Kidney (tissue), 13 donors: ENCODE measurements at regions not wholly inside any gene's neighbourhood (a gene's known extent, or its start where the extent isn't known, plus 50 kb on each side); places are given as distances from the start of the nearest gene placed in this dataset.

Experiments
- DNase-seq, 5 donors: peaks; one replicate each; pipeline ENCODE4 v3.0.0-alpha.2; 2013 to 2020
- FAIRE-seq: peaks from 2 replicates; lab custom pipeline; 2012; peaks lifted over from hg19 to GRCh38; lab: Jason Lieb, UNC
- H3K27ac ChIP-seq, 2 donors: one replicate each; pipeline ENCODE4 v1.7.0; 2013; ENCODE audit warnings: low read depth in 2 of 2, low read length in 2 of 2, inconsistent platforms in 1 of 2
- H3K27me3 ChIP-seq: one replicate; pipeline ENCODE4 v1.7.1; 2013; ENCODE audit warnings: low read length, inconsistent platforms; ENCODE audit not compliant: control insufficient read depth, insufficient read depth
- H3K36me3 ChIP-seq, 3 donors: one replicate each; pipeline versions ENCODE4 v1.7.0 to v1.7.1; 2013; ENCODE audit warnings: low read length in 3 of 3, control low read depth in 1 of 3, inconsistent platforms in 1 of 3; ENCODE audit not compliant: insufficient read depth in 3 of 3, control insufficient read depth in 2 of 3
- H3K4me1 ChIP-seq, 3 donors: one replicate each; pipeline versions ENCODE4 v1.7.0 to v1.7.1; 2013; ENCODE audit warnings: low read length in 3 of 3, inconsistent platforms in 1 of 3, low read depth in 1 of 3; ENCODE audit not compliant: control insufficient read depth in 2 of 3, insufficient read depth in 2 of 3
- H3K4me3 ChIP-seq, 3 donors: one replicate each; pipeline versions ENCODE4 v1.7.0 to v1.8.1; 2013; ENCODE audit warnings: low read length in 3 of 3, control low read depth in 1 of 3, inconsistent platforms in 1 of 3
- H3K9ac ChIP-seq, 3 donors: one replicate each; pipeline versions ENCODE4 v1.7.0 to v1.7.1; 2013; ENCODE audit warnings: low read length in 3 of 3, control low read depth in 1 of 3, inconsistent platforms in 1 of 3
- H3K9me3 ChIP-seq, 3 donors: one replicate each; pipeline versions ENCODE4 v1.7.0 to v1.7.1; 2013; ENCODE audit warnings: low read length in 3 of 3, control low read depth in 1 of 3, inconsistent platforms in 1 of 3; ENCODE audit not compliant: control insufficient read depth in 2 of 3, insufficient read depth in 1 of 3
- intact Hi-C: fragments of 100-400 bp; cut with DNase I; formaldehyde crosslinking; loops from one replicate; pipeline ENCODE4 v1.11.1; 2022
- TF ChIP-seq, protein P1 (sequence below): IDR thresholded peaks from 3 replicates; pipeline ENCODE4 v1.5.1; 2012; ENCODE audit warnings: mild to moderate bottlenecking, moderate library complexity, borderline replicate concordance; ENCODE audit not compliant: insufficient read depth; ENCODE audit errors: extremely low read depth
- donor health status: control.
- donor health status: control.
- donor health status: control.
- donor health status: control.
- donor health status: control.
- donor health status: DM: yes; HTN: yes; CAD: no.
- donor health status: Normal renal cell carcinoma (clear cell type).

- Histone ChIP-seq H3K36me3 (no peaks in the 10 kb centered on the region), H3K27me3 (no peaks in the 10 kb centered on the region), H3K4me3 (no peak overlapping the region), H3K9me3 (no peaks in the 10 kb centered on the region), H3K9ac (no peak overlapping the region), H3K27ac (no peak overlapping the region), H3K4me1 (peaks cover 0 to 4% (median 3%) of the 10 kb centered on the region in 3 donors)
- no peak for FAIRE-seq
- intact Hi-C loops, result no loop called here
- no peak for DNase-seq
- TF ChIP-seq, protein P1, sequence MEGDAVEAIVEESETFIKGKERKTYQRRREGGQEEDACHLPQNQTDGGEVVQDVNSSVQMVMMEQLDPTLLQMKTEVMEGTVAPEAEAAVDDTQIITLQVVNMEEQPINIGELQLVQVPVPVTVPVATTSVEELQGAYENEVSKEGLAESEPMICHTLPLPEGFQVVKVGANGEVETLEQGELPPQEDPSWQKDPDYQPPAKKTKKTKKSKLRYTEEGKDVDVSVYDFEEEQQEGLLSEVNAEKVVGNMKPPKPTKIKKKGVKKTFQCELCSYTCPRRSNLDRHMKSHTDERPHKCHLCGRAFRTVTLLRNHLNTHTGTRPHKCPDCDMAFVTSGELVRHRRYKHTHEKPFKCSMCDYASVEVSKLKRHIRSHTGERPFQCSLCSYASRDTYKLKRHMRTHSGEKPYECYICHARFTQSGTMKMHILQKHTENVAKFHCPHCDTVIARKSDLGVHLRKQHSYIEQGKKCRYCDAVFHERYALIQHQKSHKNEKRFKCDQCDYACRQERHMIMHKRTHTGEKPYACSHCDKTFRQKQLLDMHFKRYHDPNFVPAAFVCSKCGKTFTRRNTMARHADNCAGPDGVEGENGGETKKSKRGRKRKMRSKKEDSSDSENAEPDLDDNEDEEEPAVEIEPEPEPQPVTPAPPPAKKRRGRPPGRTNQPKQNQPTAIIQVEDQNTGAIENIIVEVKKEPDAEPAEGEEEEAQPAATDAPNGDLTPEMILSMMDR, result no peak
Observed at GRCh38 chr5:158478139-158478538, 619.2 kb upstream of the CLINT1 start.

- H3K9ac ChIP-seq, result no peak overlapping the region
- H3K36me3 ChIP-seq, result no peaks in the 10 kb centered on the region
- intact Hi-C loops, result no loop called here
- no peak for DNase-seq
- H3K27ac ChIP-seq, result no peak overlapping the region
- H3K27me3 ChIP-seq, result no peaks in the 10 kb centered on the region
- no peaks in the 10 kb centered on the region for H3K9me3 ChIP-seq
- TF ChIP-seq, protein P1, result no peak
- H3K4me3 ChIP-seq, result no peak overlapping the region
- H3K4me1 ChIP-seq, result no peaks in the 10 kb centered on the region
- no peak for FAIRE-seq
Observed at GRCh38 chr5:158477214-158477613, 618.3 kb upstream of the CLINT1 start.

DNA sequence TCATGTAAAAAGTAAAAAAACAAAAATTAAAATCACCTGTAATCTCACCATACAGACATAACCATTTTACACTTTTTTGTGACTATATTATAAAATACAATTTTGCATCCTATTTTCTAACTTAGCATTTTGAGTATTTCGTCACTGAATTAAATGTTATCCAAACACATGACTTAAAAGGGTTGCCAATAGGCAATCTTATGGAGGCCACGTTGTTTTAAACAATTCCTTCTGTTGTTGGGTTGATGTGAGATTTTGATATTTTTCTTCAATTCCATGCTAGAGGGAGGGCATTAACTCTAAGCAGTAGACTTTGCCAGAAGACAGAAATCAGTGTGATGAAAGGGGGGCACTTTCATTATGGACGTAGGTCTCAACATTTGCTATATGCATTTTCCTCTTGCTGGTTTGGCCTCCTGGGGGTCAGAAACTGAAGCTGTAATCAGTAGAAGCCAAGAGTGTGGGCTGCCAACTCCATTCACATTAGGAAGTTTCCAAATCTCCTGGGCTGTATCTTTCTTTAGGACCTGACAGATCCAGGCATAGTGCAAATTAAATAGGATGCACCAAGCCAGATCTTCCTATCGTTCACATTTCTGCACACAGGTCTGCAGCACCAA is 614.2 kb upstream of the CLINT1 start:
- DNase-seq (no peak), FAIRE-seq (no peak)
- intact Hi-C loops, result no loop called here
- TF ChIP-seq, protein P1, result no peak
- Histone ChIP-seq H3K9ac (no peak overlapping the region), H3K36me3 (no peaks in the 10 kb centered on the region), H3K27me3 (no peaks in the 10 kb centered on the region), H3K4me3 (no peak overlapping the region), H3K4me1 (no peaks in the 10 kb centered on the region), H3K27ac (no peak overlapping the region), H3K9me3 (no peaks in the 10 kb centered on the region)

DNA sequence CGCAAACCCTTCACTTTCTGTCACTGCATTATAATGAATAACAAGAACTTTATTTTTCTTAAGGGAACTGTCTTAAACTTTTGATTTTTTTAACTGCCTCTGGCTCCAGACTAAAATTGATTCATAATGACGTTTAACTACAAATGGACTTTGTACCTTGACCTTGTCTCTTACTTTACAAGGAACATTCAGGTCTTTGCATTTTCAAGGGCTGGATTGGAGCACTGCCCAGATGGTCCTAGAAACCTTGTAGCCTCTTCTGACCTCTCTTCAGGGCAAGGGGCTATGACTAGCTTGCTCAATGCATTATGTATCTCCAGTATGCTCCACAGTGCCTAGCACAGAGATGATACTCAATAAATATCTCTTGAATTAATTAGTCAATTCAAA is 612.6 kb upstream of the CLINT1 start:
- TF ChIP-seq, protein P1, result no peak
- Histone ChIP-seq H3K9ac (no peak overlapping the region), H3K27ac (no peak overlapping the region), H3K4me1 (no peaks in the 10 kb centered on the region), H3K9me3 (no peaks in the 10 kb centered on the region), H3K27me3 (no peaks in the 10 kb centered on the region), H3K36me3 (no peaks in the 10 kb centered on the region), H3K4me3 (no peak overlapping the region)
- intact Hi-C loops, result no loop called here
- DNase-seq (peak in 2 of 5 donors; percentile 42 to 57), FAIRE-seq (peak; percentile 15)
